DND-41 (cell line): ENCODE measurements at regions not wholly inside any gene's neighbourhood (a gene's known extent, or its start where the extent isn't known, plus 50 kb on each side); places are given as distances from the start of the nearest gene placed in this dataset.

ENCODE experiments used
- ATAC-seq: fragments of 200-7000 bp; cut with Tn5 transposase; 3 replicates; pipeline ENCODE4 v1.9.1; 2021; ENCODE audit warnings: low read depth; ENCODE audit not compliant: insufficient read depth
- DNase-seq: peaks from one replicate; pipeline ENCODE4 v3.0.0-alpha.2; 2020
- H2AFZ ChIP-seq: 2 replicates; pipeline ENCODE4 v1.6.0; 2012; ENCODE audit warnings: low read depth, low read length
- H3K27ac ChIP-seq: 2 replicates; pipeline ENCODE4 v1.5.1; 2012; ENCODE audit warnings: low read length, inconsistent platforms
- H3K27me3 ChIP-seq: fragments of 200-600 bp; sonication (generic); 2 replicates; pipeline ENCODE4 v1.6.0; 2012; ENCODE audit warnings: low read length, mild to moderate bottlenecking, inconsistent platforms; ENCODE audit not compliant: insufficient read depth, poor library complexity
- H3K36me3 ChIP-seq: 2 replicates; pipeline ENCODE4 v1.5.1; 2012; ENCODE audit warnings: low read length, inconsistent platforms; ENCODE audit not compliant: insufficient read depth
- H3K4me1 ChIP-seq: 2 replicates; pipeline ENCODE4 v1.5.1; 2012; ENCODE audit warnings: mild to moderate bottlenecking, low read length; ENCODE audit not compliant: insufficient read depth
- H3K4me2 ChIP-seq: 2 replicates; pipeline ENCODE4 v1.6.0; 2012; ENCODE audit warnings: mild to moderate bottlenecking, moderate library complexity, low read length, inconsistent platforms; ENCODE audit not compliant: insufficient read depth
- H3K4me3 ChIP-seq, 2 experiments: fragments of 200-600 bp in 1 of 2; shearing (Covaris generic) in 1 of 2; 2 replicates each; pipeline ENCODE4 v1.5.1; 2012 to 2016; ENCODE audit warnings: inconsistent platforms in 2 of 2, low read length in 2 of 2, mild to moderate bottlenecking in 2 of 2, low read depth in 1 of 2, moderate library complexity in 1 of 2
- H3K79me2 ChIP-seq: 2 replicates; pipeline ENCODE4 v1.6.0; 2012; ENCODE audit warnings: low read length, inconsistent platforms; ENCODE audit not compliant: insufficient read depth
- H3K9ac ChIP-seq: 2 replicates; pipeline ENCODE4 v1.6.0; 2012; ENCODE audit warnings: low read depth, mild to moderate bottlenecking, inconsistent platforms, low read length, moderate library complexity
- H3K9me3 ChIP-seq: 2 replicates; pipeline ENCODE4 v1.5.1; 2012; ENCODE audit warnings: low read length, moderate library complexity, mild to moderate bottlenecking, inconsistent platforms; ENCODE audit not compliant: insufficient read depth, severe bottlenecking
- H4K20me1 ChIP-seq: 2 replicates; pipeline ENCODE4 v1.6.0; 2012; ENCODE audit warnings: low read length; ENCODE audit not compliant: insufficient read depth
- EZH2 ChIP-seq: IDR thresholded peaks from 3 replicates; pipeline ENCODE4 v1.6.1; 2012; ENCODE audit warnings: borderline replicate concordance, low read depth, mild to moderate bottlenecking, moderate library complexity, low read length, inconsistent platforms; ENCODE audit not compliant: severe bottlenecking
- TF ChIP-seq, protein P1 (sequence below): IDR thresholded peaks from 2 replicates; pipeline ENCODE4 v1.5.1; 2012; ENCODE audit warnings: borderline replicate concordance, low read length, moderate library complexity, mild to moderate bottlenecking; ENCODE audit not compliant: poor library complexity, severe bottlenecking; ENCODE audit errors: extremely low read depth

DNA sequence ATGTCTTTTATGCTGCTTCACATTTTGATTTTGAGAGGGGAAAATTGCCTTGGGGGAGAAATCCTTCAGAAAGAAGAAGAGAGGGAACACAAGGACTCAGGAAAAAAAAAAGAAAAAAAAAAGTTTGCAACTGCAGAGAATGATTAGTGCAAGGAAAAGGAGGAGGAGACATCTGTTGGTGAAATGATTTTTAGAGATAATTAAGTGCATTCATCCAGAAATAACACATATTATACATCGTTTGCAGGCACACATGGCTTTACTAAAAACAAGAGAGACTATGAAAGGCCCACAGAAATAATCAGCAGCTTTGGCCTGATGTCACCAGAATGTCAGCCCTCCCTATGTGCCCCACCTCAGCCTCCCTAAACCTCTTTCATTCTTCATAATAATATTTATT, 1058.2 kb downstream of the PCDH9 start:
- Histone ChIP-seq H3K36me3 (no peaks in the 10 kb centered on the region), H4K20me1 (no peaks in the 10 kb centered on the region), H3K4me3 (no peak overlapping the region), H3K9me3 (no peaks in the 10 kb centered on the region), H3K79me2 (no peaks in the 10 kb centered on the region), H3K27me3 (no peaks in the 10 kb centered on the region), H3K27ac (no peak overlapping the region), H3K4me1 (no peaks in the 10 kb centered on the region), H3K4me2 (no peak overlapping the region), H2AFZ (no peak overlapping the region), H3K9ac (no peak overlapping the region)
- DNase-seq (no peak), ATAC-seq (no peak)
- TF ChIP-seq, protein P1, sequence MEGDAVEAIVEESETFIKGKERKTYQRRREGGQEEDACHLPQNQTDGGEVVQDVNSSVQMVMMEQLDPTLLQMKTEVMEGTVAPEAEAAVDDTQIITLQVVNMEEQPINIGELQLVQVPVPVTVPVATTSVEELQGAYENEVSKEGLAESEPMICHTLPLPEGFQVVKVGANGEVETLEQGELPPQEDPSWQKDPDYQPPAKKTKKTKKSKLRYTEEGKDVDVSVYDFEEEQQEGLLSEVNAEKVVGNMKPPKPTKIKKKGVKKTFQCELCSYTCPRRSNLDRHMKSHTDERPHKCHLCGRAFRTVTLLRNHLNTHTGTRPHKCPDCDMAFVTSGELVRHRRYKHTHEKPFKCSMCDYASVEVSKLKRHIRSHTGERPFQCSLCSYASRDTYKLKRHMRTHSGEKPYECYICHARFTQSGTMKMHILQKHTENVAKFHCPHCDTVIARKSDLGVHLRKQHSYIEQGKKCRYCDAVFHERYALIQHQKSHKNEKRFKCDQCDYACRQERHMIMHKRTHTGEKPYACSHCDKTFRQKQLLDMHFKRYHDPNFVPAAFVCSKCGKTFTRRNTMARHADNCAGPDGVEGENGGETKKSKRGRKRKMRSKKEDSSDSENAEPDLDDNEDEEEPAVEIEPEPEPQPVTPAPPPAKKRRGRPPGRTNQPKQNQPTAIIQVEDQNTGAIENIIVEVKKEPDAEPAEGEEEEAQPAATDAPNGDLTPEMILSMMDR = no peak

DNA sequence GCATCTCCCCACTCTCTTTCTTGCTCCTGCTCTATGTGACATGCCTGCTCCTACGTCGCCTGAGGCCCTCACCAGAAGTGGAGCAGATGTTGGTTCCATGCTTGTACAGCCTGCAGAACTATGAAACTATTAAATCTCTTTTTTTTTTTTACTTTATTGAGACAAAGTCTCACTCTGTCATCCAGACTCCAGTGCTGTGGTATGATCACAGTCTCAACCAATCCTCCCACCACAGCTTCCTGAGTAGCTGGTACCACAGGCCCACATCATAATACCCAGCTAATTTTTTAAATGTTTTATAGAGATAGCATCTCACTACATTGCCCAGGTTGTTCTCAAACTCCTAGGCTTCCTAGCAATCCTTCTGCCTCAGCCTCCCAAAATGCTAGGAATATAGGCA, 1067.7 kb downstream of the PCDH9 start:
- TF ChIP-seq EZH2 = no peak
- TF ChIP-seq, protein P1 = no peak

DNA sequence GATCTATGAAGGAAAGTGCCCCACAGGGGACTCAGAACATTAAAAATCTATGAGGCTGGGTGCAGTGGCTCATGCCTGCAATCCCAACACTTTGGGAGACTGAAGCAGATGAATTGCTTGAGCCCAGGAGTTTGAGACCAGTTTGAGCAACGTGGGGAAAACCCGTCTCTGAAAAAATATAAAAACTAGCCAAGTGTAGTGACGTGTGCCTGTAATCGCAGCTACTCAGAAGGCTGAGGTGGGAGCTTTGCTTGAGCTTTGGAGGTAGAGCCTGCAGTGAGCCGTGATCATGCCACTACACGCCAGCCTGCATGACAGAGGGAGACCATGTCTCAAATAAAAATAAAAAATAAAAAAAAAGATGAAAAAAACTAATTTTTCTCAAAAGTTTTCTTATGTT, 1070.6 kb downstream of the PCDH9 start:
- Histone ChIP-seq H4K20me1 (no peaks in the 10 kb centered on the region), H3K27ac (no peak overlapping the region), H3K9ac (no peak overlapping the region), H3K9me3 (no peaks in the 10 kb centered on the region), H3K79me2 (no peaks in the 10 kb centered on the region), H3K4me3 (no peak overlapping the region), H2AFZ (no peak overlapping the region), H3K4me2 (no peak overlapping the region), H3K4me1 (peaks cover 15% of the 10 kb centered on the region), H3K36me3 (no peaks in the 10 kb centered on the region), H3K27me3 (no peaks in the 10 kb centered on the region)
- ATAC-seq (no peak), DNase-seq (no peak)
- TF ChIP-seq, protein P1 = no peak
- TF ChIP-seq EZH2 = no peak

More for the DNA sequence above, 1067.7 kb downstream of the PCDH9 start:
- H3K9ac ChIP-seq = no peak overlapping the region
- no peaks in the 10 kb centered on the region for H3K27me3 ChIP-seq
- H3K4me3 ChIP-seq = no peak overlapping the region
- no peak overlapping the region for H2AFZ ChIP-seq
- no peaks in the 10 kb centered on the region for H4K20me1 ChIP-seq
- no peaks in the 10 kb centered on the region for H3K79me2 ChIP-seq
- peak; percentile 99 for ATAC-seq
- H3K9me3 ChIP-seq = no peaks in the 10 kb centered on the region
- no peaks in the 10 kb centered on the region for H3K36me3 ChIP-seq
- H3K27ac ChIP-seq = no peak overlapping the region
- H3K4me1 ChIP-seq = peaks cover 9% of the 10 kb centered on the region
- DNase-seq = peak; percentile 67
- no peak overlapping the region for H3K4me2 ChIP-seq

DNA sequence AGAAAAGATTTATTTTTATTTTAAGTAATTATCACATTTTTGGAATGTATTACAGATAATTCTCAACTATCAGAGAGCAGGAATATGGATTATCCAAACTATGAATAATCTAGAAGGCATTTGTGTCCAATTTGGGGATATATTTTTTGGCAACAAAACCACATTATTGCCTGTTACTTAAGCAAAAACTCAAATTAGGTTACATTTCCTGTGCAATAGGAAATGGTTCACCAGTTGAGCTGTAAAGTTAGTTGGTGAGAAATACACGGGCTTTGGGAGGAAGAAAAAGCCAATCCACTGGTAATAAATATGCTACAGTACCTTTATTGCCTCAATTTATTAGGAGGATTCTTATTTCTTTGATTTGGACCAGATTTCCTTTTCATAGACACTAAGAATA, 1075.2 kb downstream of the PCDH9 start:
- peak; percentile 62; the same call in 2 of the 3 replicates for ATAC-seq
- Histone ChIP-seq H3K4me1 (peaks cover 6% of the 10 kb centered on the region), H3K36me3 (no peaks in the 10 kb centered on the region), H3K27me3 (no peaks in the 10 kb centered on the region), H3K79me2 (no peaks in the 10 kb centered on the region), H3K9me3 (no peaks in the 10 kb centered on the region), H4K20me1 (no peaks in the 10 kb centered on the region), H3K27ac (no peak overlapping the region), H3K9ac (no peak overlapping the region), H3K4me2 (no peak overlapping the region), H2AFZ (no peak overlapping the region), H3K4me3 (no peak overlapping the region)
- TF ChIP-seq EZH2 = no peak
- TF ChIP-seq, protein P1 = no peak
- no peak for DNase-seq
